ENCODE measurements at regions not wholly inside any gene's neighbourhood (a gene's known extent, or its start where the extent isn't known, plus 50 kb on each side); places are given as distances from the start of the nearest gene placed in this dataset.

- TF ChIP-seq, protein P1, sequence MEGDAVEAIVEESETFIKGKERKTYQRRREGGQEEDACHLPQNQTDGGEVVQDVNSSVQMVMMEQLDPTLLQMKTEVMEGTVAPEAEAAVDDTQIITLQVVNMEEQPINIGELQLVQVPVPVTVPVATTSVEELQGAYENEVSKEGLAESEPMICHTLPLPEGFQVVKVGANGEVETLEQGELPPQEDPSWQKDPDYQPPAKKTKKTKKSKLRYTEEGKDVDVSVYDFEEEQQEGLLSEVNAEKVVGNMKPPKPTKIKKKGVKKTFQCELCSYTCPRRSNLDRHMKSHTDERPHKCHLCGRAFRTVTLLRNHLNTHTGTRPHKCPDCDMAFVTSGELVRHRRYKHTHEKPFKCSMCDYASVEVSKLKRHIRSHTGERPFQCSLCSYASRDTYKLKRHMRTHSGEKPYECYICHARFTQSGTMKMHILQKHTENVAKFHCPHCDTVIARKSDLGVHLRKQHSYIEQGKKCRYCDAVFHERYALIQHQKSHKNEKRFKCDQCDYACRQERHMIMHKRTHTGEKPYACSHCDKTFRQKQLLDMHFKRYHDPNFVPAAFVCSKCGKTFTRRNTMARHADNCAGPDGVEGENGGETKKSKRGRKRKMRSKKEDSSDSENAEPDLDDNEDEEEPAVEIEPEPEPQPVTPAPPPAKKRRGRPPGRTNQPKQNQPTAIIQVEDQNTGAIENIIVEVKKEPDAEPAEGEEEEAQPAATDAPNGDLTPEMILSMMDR (IDR thresholded peaks at IDR 0.05; ENCODE audit: insufficient read depth, low read length) = no peak
- DNase-seq (ENCODE audit: low read depth) = no peak
- no peak overlapping the region for H3K4me3 ChIP-seq (ENCODE audit: low read depth, low read length)
Observed at GRCh38 chr6:56767435-56767834, 124.7 kb upstream of the DST start.

DNA sequence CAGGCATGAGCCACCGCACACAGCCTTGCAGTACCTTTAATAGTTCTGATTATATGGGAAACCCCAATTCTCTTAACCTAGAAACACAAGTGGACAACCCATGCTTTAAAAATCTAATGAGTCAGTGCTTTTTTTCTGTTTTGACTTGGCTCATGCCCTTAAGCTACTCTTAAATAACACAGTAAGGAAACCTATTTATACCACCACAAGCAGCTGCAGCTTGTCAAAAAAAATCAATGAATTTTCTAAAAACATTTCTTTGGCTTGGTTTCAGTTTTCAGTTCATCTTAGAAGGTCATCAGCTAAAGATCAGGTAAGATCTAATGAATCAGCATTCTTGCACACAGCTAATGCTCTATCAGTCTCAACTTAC, 124.1 kb upstream of the DST start:
- H3K4me3 ChIP-seq (ENCODE audit: low read depth, low read length) = no peak overlapping the region
- TF ChIP-seq, protein P1 (IDR thresholded peaks at IDR 0.05; ENCODE audit: insufficient read depth, low read length) = no peak
- DNase-seq (ENCODE audit: low read depth) = peak; percentile 85

GRCh38 chr6:56766139-56766805, 123.6 kb upstream of the DST start:
- TF ChIP-seq, protein P1 (IDR thresholded peaks at IDR 0.05; ENCODE audit: insufficient read depth, low read length) = no peak
- H3K4me3 ChIP-seq (ENCODE audit: low read depth, low read length) = no peak overlapping the region
- DNase-seq (ENCODE audit: low read depth) = no peak

DNA sequence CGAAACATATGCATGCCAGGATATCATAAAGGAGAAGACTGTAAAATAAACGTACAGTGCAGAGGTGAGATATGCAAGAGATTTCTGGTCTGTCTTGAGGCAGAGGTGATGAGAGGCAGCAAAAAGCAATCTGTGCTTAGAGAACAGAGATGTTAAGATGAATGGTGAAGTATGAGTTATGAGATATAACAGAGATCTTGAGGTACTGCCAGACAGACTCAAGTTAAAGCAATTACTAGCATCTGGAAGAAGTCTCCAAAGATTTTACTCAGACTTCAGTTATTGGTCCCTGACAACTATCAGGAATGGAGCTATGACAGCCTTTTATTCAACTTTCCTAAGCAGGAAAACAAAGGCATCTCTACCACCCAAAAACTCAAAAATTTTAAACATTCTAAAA, 122.8 kb upstream of the DST start:
- peak; percentile 51 for DNase-seq (ENCODE audit: low read depth)
- no peak overlapping the region for H3K4me3 ChIP-seq (ENCODE audit: low read depth, low read length)
- TF ChIP-seq, protein P1 (IDR thresholded peaks at IDR 0.05; ENCODE audit: insufficient read depth, low read length) = no peak

GRCh38 chr6:56764081-56764566, 121.4 kb upstream of the DST start:
- no peak overlapping the region for H3K4me3 ChIP-seq (ENCODE audit: low read depth, low read length)
- TF ChIP-seq, protein P1 (IDR thresholded peaks at IDR 0.05; ENCODE audit: insufficient read depth, low read length) = peak; percentile 58
- DNase-seq (ENCODE audit: low read depth) = peak; percentile 62

DNA sequence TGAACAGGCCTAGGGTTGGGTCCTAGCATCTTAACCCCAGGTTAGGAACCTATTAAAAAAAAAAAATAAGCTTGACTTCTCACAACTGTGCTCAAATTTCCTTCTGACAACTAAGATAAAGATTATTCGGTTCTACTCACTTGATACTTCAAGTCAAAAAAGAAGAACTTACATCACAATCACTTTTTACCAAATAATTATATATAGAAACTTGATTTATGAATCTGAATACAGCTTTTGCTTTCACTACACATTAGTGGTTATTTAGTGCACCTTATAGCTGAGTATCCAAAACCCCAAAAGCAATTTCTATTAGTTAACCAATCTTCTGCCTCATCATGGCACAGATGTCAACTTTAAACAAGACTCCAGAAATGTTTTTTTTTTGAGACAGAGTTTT, 119.0 kb upstream of the DST start:
- TF ChIP-seq, protein P1 (IDR thresholded peaks at IDR 0.05; ENCODE audit: insufficient read depth, low read length) = no peak

GRCh38 chr6:56760842-56761241, 118.2 kb upstream of the DST start:
- H3K4me3 ChIP-seq (ENCODE audit: low read depth, low read length) = no peak overlapping the region
- TF ChIP-seq, protein P1 (IDR thresholded peaks at IDR 0.05; ENCODE audit: insufficient read depth, low read length) = no peak

More for the DNA sequence above, 119.0 kb upstream of the DST start:
- no peak for DNase-seq (ENCODE audit: low read depth)
- H3K4me3 ChIP-seq (ENCODE audit: low read depth, low read length) = no peak overlapping the region

More at GRCh38 chr6:56760842-56761241, 118.2 kb upstream of the DST start:
- DNase-seq (ENCODE audit: low read depth) = no peak

All from fibroblast of the aortic adventitia (primary cell).